Epithelial cell of proximal tubule (primary cell): ENCODE measurements at regions not wholly inside any gene's neighbourhood (a gene's known extent, or its start where the extent isn't known, plus 50 kb on each side); places are given as distances from the start of the nearest gene placed in this dataset.

Experiments
- DNase-seq: peaks from one replicate; pipeline ENCODE4 v3.0.0-alpha.2; 2011; ENCODE audit warnings: low read depth
- H3K4me3 ChIP-seq: 2 replicates; pipeline ENCODE4 v1.5.1; 2011; ENCODE audit warnings: low read depth, mild to moderate bottlenecking, low read length
- TF ChIP-seq, protein P1 (sequence below): conservative IDR thresholded peaks from 2 replicates; pipeline ENCODE4 v1.5.1; 2012; ENCODE audit warnings: low read depth, mild to moderate bottlenecking, low read length

DNA sequence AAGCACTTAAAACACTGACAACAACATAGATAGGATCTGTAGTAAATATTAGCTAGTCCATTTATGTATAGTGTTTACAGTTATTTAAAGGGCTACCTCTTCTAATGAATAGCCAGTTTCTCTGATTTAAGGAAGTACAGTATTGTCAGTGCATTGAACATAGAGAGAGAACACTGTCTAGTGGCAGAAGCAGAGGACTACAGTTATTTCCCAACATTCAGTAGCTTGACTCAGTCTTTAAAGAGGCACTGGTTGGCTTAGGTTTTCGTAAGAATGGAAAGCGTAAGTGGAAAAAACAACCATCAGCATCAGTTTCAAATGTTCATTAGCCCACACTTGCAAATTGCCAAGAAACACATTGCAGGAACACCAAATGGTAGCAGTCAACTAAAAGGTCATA is 125.0 kb upstream of the HMGA2 start:
- H3K4me3 ChIP-seq = no peak overlapping the region
- TF ChIP-seq, protein P1, sequence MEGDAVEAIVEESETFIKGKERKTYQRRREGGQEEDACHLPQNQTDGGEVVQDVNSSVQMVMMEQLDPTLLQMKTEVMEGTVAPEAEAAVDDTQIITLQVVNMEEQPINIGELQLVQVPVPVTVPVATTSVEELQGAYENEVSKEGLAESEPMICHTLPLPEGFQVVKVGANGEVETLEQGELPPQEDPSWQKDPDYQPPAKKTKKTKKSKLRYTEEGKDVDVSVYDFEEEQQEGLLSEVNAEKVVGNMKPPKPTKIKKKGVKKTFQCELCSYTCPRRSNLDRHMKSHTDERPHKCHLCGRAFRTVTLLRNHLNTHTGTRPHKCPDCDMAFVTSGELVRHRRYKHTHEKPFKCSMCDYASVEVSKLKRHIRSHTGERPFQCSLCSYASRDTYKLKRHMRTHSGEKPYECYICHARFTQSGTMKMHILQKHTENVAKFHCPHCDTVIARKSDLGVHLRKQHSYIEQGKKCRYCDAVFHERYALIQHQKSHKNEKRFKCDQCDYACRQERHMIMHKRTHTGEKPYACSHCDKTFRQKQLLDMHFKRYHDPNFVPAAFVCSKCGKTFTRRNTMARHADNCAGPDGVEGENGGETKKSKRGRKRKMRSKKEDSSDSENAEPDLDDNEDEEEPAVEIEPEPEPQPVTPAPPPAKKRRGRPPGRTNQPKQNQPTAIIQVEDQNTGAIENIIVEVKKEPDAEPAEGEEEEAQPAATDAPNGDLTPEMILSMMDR = peak; percentile 58
- DNase-seq = no peak

DNA sequence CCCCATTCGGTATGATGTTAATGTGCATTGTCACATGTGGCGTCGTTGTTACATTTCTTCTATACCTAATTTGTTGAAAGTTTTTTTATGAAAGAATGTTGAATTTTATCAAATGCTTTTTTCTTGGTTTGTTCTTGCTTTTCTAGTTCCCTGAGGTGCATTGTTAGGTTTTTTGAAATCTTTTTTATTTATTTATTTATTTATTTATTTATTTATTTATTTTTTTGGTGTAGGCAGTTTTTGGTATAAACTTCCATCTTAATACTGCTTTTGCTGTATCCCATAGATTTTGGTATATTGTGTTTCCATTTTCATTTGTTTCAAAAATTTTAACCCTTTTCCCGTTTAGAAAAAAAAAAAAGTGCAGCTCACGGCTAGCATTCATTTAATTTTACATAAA is 121.1 kb upstream of the HMGA2 start:
- H3K4me3 ChIP-seq = no peak overlapping the region
- TF ChIP-seq, protein P1 = no peak
- no peak for DNase-seq

DNA sequence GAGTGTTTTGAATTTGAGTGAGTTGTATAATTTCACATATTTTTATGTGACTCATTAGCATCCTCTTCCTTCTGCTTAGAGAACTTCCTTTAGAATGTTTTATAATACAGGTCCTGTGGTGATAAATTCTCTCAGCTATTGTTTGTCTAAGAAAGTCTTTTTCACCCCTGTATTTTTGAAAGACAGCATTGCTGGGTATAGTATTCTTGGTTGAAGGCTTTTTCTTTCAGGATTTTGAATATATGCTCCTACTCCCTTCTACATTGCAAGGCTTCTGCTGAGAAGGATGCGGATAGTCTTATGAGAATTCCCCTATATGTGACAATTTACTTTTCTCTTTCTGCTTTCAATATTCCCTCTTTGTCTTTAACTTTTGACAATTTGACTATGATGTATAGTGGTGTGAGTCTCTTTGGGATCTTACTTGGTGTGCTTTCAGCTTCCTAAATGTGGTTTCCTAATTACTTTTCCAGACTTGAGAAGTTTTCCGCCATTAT is 118.9 kb upstream of the HMGA2 start:
- no peak for DNase-seq
- TF ChIP-seq, protein P1 = no peak
- H3K4me3 ChIP-seq = no peak overlapping the region

DNA sequence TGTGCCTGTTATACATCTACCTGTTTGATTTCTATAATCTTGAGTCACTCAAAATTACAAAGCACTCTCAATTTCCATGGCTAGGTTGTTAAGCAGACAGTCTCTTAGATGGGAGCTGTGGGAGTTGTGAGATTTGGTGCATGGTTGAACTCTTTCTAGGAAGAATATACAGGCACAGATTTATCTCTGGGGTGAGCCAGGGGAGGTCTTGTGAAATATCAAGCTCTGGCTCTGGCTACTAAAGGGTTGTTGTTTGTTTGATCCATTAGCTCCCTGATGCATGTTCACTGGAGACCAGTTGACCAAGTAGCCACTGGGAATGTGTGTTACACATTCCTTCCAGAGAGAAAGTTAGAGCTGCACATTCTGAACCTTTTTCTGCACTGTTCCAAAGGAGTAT is 117.2 kb upstream of the HMGA2 start:
- no peak overlapping the region for H3K4me3 ChIP-seq
- DNase-seq = no peak
- TF ChIP-seq, protein P1 = no peak

DNA sequence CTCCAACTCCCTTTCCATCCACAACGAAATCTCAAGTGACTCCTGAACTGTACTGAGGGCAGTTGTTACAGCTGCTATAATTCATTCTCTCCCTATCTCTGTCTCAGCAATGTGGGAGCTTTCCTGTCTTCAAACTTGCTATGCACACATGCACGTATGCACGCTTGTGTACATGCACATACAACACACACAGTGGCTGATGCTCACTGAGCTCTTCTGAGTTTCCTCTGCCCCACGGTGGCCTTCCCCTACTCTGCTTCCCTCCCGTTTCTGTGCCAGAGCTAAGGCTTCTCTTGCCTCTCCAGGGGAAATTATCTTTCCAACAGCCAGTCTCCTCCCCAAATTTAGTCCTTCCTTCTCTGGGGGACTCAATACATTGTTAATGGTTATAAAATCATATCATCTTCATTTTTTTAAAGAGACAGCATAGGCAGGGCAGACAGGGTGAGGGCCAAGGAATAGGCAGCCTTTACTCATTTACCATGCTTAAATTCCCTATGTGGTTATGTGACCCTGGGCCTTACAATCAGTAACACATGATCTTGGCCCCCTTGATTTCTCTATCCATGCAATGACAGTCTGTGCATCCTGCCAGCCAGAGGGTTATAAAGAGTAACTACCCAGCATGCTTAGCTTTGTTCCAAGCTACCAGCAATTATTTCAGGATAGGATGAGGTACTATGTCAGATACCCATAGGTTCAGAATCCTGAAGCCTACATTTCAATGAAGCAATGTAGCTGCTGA is 111.9 kb upstream of the HMGA2 start:
- TF ChIP-seq, protein P1 = no peak
- H3K4me3 ChIP-seq = no peak overlapping the region
- no peak for DNase-seq

DNA sequence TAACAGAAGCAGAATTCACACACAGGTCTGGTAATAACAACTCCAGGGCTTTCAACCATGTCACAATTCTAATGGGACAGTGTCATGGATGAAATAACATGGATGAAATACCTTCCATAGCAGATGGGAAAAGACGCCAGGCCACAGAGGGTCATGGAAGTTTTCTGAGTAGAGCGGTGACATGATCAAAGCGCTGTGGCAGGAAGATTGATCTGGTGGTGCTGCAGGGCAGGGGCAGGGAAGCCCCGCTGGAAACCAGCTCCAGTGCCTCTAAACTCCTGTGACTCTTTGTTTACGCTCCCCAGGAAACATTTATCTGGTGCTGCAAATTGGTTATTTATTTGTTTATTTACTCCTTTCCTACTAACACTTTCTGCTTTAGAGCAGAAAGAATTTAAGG is 108.3 kb upstream of the HMGA2 start:
- TF ChIP-seq, protein P1 = no peak
- DNase-seq = no peak
- H3K4me3 ChIP-seq = no peak overlapping the region
